Endodermal cell (in vitro differentiated cells): ENCODE measurements at regions not wholly inside any gene's neighbourhood (a gene's known extent, or its start where the extent isn't known, plus 50 kb on each side); places are given as distances from the start of the nearest gene placed in this dataset.

Source experiments
- DNase-seq: peaks from one replicate; pipeline ENCODE4 v3.0.0-alpha.2; 2017
- H3K27ac ChIP-seq: 2 replicates; pipeline ENCODE4 v1.5.1; 2013; ENCODE audit warnings: mild to moderate bottlenecking, low read depth, low read length, moderate library complexity
- H3K27me3 ChIP-seq: 2 replicates; pipeline ENCODE4 v1.6.1; 2013; ENCODE audit warnings: mild to moderate bottlenecking, low read length, moderate library complexity; ENCODE audit not compliant: insufficient read depth, control insufficient read depth, poor library complexity, severe bottlenecking
- H3K36me3 ChIP-seq: 2 replicates; pipeline ENCODE4 v1.7.0; 2013; ENCODE audit warnings: mild to moderate bottlenecking, low read length, moderate library complexity; ENCODE audit not compliant: control insufficient read depth, insufficient read depth
- H3K4me1 ChIP-seq: one replicate; pipeline ENCODE4 v1.7.0; 2013; ENCODE audit warnings: low read length; ENCODE audit not compliant: control insufficient read depth, insufficient read depth
- H3K4me3 ChIP-seq: 2 replicates; pipeline ENCODE4 v1.5.1; 2013; ENCODE audit warnings: mild to moderate bottlenecking, low read length, moderate library complexity
- H3K9ac ChIP-seq: 2 replicates; pipeline ENCODE4 v1.6.1; 2013; ENCODE audit warnings: mild to moderate bottlenecking, low read length, moderate library complexity; ENCODE audit not compliant: poor library complexity, severe bottlenecking; ENCODE audit errors: extremely low read depth
- H3K9me3 ChIP-seq: 2 replicates; pipeline ENCODE4 v1.6.1; 2013; ENCODE audit warnings: mild to moderate bottlenecking, low read length, moderate library complexity; ENCODE audit not compliant: control insufficient read depth
- H3K27ac Mint-ChIP-seq: 2 replicates; pipeline ENCODE4 v1.8.0; 2020; ENCODE audit warnings: mixed read lengths
- H3K27me3 Mint-ChIP-seq: 2 replicates; pipeline ENCODE4 v1.8.0; 2021; ENCODE audit warnings: mild to moderate bottlenecking, mixed read lengths; ENCODE audit not compliant: insufficient read depth
- H3K36me3 Mint-ChIP-seq: 2 replicates; pipeline ENCODE4 v1.8.0; 2020; ENCODE audit warnings: low read depth, mixed read lengths
- H3K4me1 Mint-ChIP-seq: 2 replicates; pipeline ENCODE4 v1.8.0; 2020; ENCODE audit warnings: mixed read lengths
- H3K4me3 Mint-ChIP-seq: 2 replicates; pipeline ENCODE4 v1.8.0; 2020; ENCODE audit warnings: mild to moderate bottlenecking, moderate library complexity, mixed read lengths
- H3K9me3 Mint-ChIP-seq: 2 replicates; pipeline ENCODE4 v1.8.0; 2020; ENCODE audit warnings: mild to moderate bottlenecking, mixed read lengths
- CTCF ChIP-seq: fragments of 200-600 bp; sonication (generic); conservative IDR thresholded peaks from 2 replicates; pipeline ENCODE4 v1.5.0; 2021; ENCODE audit warnings: antibody characterized with exemption, mild to moderate bottlenecking
- WGBS, 2 experiments: methylation state at CpG; one replicate each; pipeline versions ENCODE4 v1.1.5 to v1.1.7; 2013; ENCODE audit warnings: missing lambda C conversion rate in 2 of 2, mixed read lengths in 1 of 2; ENCODE audit not compliant: insufficient coverage in 1 of 2, insufficient read length in 1 of 2; 5-methylcytosine and 5-hydroxymethylcytosine counted together

- Histone ChIP-seq H3K4me1 (no peaks in the 10 kb centered on the region), H3K27me3 (no peaks in the 10 kb centered on the region), H3K9ac (no peak overlapping the region), H3K27ac (no peak overlapping the region), H3K36me3 (no peaks in the 10 kb centered on the region), H3K9me3 (no peaks in the 10 kb centered on the region), H3K4me3 (no peak overlapping the region)
- no peak for TF ChIP-seq CTCF
- no peak overlapping the region for H3K27ac Mint-ChIP-seq
- DNase-seq: peak; percentile 6
- no peaks in the 10 kb centered on the region for H3K36me3 Mint-ChIP-seq
- 78 to 83% methylated on average over 1 to 5 of the region's 5 CpGs for WGBS, 2 experiments
- H3K4me3 Mint-ChIP-seq: no peak overlapping the region
- no peaks in the 10 kb centered on the region for H3K4me1 Mint-ChIP-seq
- H3K27me3 Mint-ChIP-seq: peaks cover 57% of the 10 kb centered on the region
- no peaks in the 10 kb centered on the region for H3K9me3 Mint-ChIP-seq
Measured at GRCh38 chr13:112124141-112124540, 57.2 kb downstream of the SOX1 start.

- Mint-ChIP-seq H3K4me3 (no peak overlapping the region), H3K27me3 (peaks cover 80% of the 10 kb centered on the region), H3K36me3 (no peaks in the 10 kb centered on the region), H3K4me1 (no peaks in the 10 kb centered on the region), H3K9me3 (no peaks in the 10 kb centered on the region), H3K27ac (no peak overlapping the region)
- TF ChIP-seq CTCF: no peak
- no peak overlapping the region for H3K9ac ChIP-seq
- peaks cover 1% of the 10 kb centered on the region for H3K27me3 ChIP-seq
- H3K36me3 ChIP-seq: no peaks in the 10 kb centered on the region
- peak; percentile 13 for DNase-seq
- H3K4me1 ChIP-seq: no peaks in the 10 kb centered on the region
- H3K27ac ChIP-seq: no peak overlapping the region
- no peak overlapping the region for H3K4me3 ChIP-seq
- 83 to 92% methylated on average over 7 to 15 of the region's 15 CpGs for WGBS, 2 experiments
- no peaks in the 10 kb centered on the region for H3K9me3 ChIP-seq
Measured at GRCh38 chr13:112127564-112128330, 60.8 kb downstream of the SOX1 start.

GRCh38 chr13:112128331-112128610, 61.3 kb downstream of the SOX1 start:
- H3K4me3 Mint-ChIP-seq: no peak overlapping the region
- TF ChIP-seq CTCF: no peak
- Histone ChIP-seq H3K4me3 (no peak overlapping the region), H3K9me3 (no peaks in the 10 kb centered on the region), H3K36me3 (no peaks in the 10 kb centered on the region), H3K9ac (no peak overlapping the region), H3K27me3 (peaks cover 6% of the 10 kb centered on the region), H3K27ac (no peak overlapping the region), H3K4me1 (no peaks in the 10 kb centered on the region)
- no peaks in the 10 kb centered on the region for H3K4me1 Mint-ChIP-seq
- WGBS, 2 experiments: 93 to 100% methylated on average over 3 to 8 of the region's 8 CpGs
- H3K27me3 Mint-ChIP-seq: peaks cover 84% of the 10 kb centered on the region
- no peaks in the 10 kb centered on the region for H3K36me3 Mint-ChIP-seq
- H3K27ac Mint-ChIP-seq: no peak overlapping the region
- DNase-seq: no peak
- H3K9me3 Mint-ChIP-seq: no peaks in the 10 kb centered on the region
